Endothelial cell of umbilical vein (primary cell): ENCODE measurements at regions not wholly inside any gene's neighbourhood (a gene's known extent, or its start where the extent isn't known, plus 50 kb on each side); places are given as distances from the start of the nearest gene placed in this dataset.

Source experiments
- BruUV-seq: library from RNA; stranded (reverse); fragments of 400-500 nt; replicated peaks from 2 replicates; lab custom pipeline; 2021; lab: Mats Ljungman, UMichigan
- CTCF ChIA-PET: fragments of 300-600, 350-600 bp; sonication (Branson Sonifier 250); formaldehyde crosslinking; loops from one replicate; lab custom pipeline; 2021; ENCODE audit warnings: antibody characterized with exemption, inconsistent platforms; lab: Charles Lee
- POLR2A ChIA-PET: fragments of 300-600, 350-600 bp; sonication (Branson Sonifier 250); formaldehyde crosslinking; loops from one replicate; lab custom pipeline; 2021; ENCODE audit warnings: antibody characterized with exemption, inconsistent platforms; lab: Charles Lee
- DNase-seq: peaks from one replicate; pipeline ENCODE4 v3.0.0-alpha.2; 2011; ENCODE audit warnings: low read depth, low spot score
- FAIRE-seq: peaks from 2 replicates; lab custom pipeline; 2011; peaks lifted over from hg19 to GRCh38; lab: Jason Lieb, UNC
- H2AFZ ChIP-seq: 2 replicates; pipeline ENCODE4 v1.6.0; 2012; ENCODE audit warnings: low read depth, low read length, control low read depth, inconsistent platforms
- H3K27ac ChIP-seq: 2 replicates; pipeline ENCODE4 v1.5.1; 2011; ENCODE audit warnings: low read depth, mild to moderate bottlenecking, control low read depth, low read length, moderate library complexity; ENCODE audit not compliant: insufficient read depth
- H3K27me3 ChIP-seq, 2 experiments: 2 replicates each; pipeline versions ENCODE4 v1.6.0 to v1.6.1; 2011; ENCODE audit warnings: low read length in 2 of 2, mixed read lengths in 1 of 2; ENCODE audit not compliant: control insufficient read depth in 2 of 2, insufficient read depth in 2 of 2
- H3K36me3 ChIP-seq, 2 experiments: 2 replicates in 1 of 2; 3 replicates in 1 of 2; pipeline ENCODE4 v1.5.1; 2011; ENCODE audit warnings: low read length in 2 of 2, mild to moderate bottlenecking in 1 of 2, moderate library complexity in 1 of 2; ENCODE audit not compliant: control insufficient read depth in 2 of 2, insufficient read depth in 2 of 2; ENCODE audit errors: extremely low read depth in 1 of 2
- H3K4me1 ChIP-seq: 3 replicates; pipeline ENCODE4 v1.5.1; 2011; ENCODE audit warnings: mild to moderate bottlenecking, low read length; ENCODE audit not compliant: control insufficient read depth, insufficient read depth; ENCODE audit errors: extremely low read depth
- H3K4me2 ChIP-seq: 2 replicates; pipeline ENCODE4 v1.6.1; 2011; ENCODE audit warnings: low read length, control low read depth, mixed read lengths; ENCODE audit not compliant: insufficient read depth
- H3K4me3 ChIP-seq, 3 experiments: fragments of 200-600 bp in 1 of 3; sonication (generic), shearing (Covaris generic) in 1 of 3; replicated peaks in 1 of 3; 2 replicates each; pipeline ENCODE4 v1.5.1; 2011 to 2016; ENCODE audit warnings: control low read depth in 3 of 3, low read length in 3 of 3, mild to moderate bottlenecking in 2 of 3, inconsistent platforms in 1 of 3, low read depth in 1 of 3, moderate library complexity in 1 of 3; ENCODE audit not compliant: insufficient read depth in 1 of 3
- H3K79me2 ChIP-seq: 2 replicates; pipeline ENCODE4 v1.6.0; 2012; ENCODE audit warnings: low read length, inconsistent platforms; ENCODE audit not compliant: control insufficient read depth, insufficient read depth
- H3K9ac ChIP-seq: replicated peaks from 2 replicates; pipeline ENCODE3; 2011; ENCODE audit warnings: low read length, control low read depth; ENCODE audit not compliant: insufficient read depth; ENCODE audit errors: extremely low read depth
- H3K9me1 ChIP-seq: replicated peaks from 3 replicates; pipeline ENCODE4 v1.6.0; 2011; ENCODE audit warnings: mild to moderate bottlenecking, low read length; ENCODE audit not compliant: control insufficient read depth, insufficient read depth; ENCODE audit errors: extremely low read depth
- H3K9me3 ChIP-seq: replicated peaks from 2 replicates; pipeline ENCODE4 v1.5.1; 2012; ENCODE audit warnings: low read length, inconsistent platforms; ENCODE audit not compliant: control insufficient read depth, insufficient read depth
- H4K20me1 ChIP-seq: replicated peaks from 2 replicates; pipeline ENCODE3; 2011; ENCODE audit warnings: mild to moderate bottlenecking, low read length; ENCODE audit not compliant: control insufficient read depth, insufficient read depth; ENCODE audit errors: extremely low read depth
- EZH2 ChIP-seq: IDR thresholded peaks from 2 replicates; pipeline ENCODE4 v1.6.1; 2012; ENCODE audit warnings: borderline replicate concordance, low read depth, mild to moderate bottlenecking, moderate library complexity, low read length, inconsistent platforms; ENCODE audit not compliant: severe bottlenecking
- FOS ChIP-seq: IDR thresholded peaks from 2 replicates; pipeline ENCODE4 v1.6.1; 2011; ENCODE audit warnings: mild to moderate bottlenecking, low read length, moderate library complexity, borderline replicate concordance; ENCODE audit not compliant: insufficient read depth
- GATA2 ChIP-seq: IDR thresholded peaks from 2 replicates; pipeline ENCODE4 v1.7.0; 2011; ENCODE audit warnings: low read depth, mild to moderate bottlenecking, moderate library complexity, mixed read lengths, low read length; ENCODE audit not compliant: insufficient read length, insufficient read depth
- JUN ChIP-seq: IDR thresholded peaks from 2 replicates; pipeline ENCODE4 v1.6.1; 2011; ENCODE audit warnings: borderline replicate concordance, low read depth; ENCODE audit not compliant: insufficient read length, insufficient read depth
- MYC ChIP-seq: IDR thresholded peaks from one replicate; pipeline ENCODE4 v1.6.1; 2011; ENCODE audit warnings: mild to moderate bottlenecking, low read depth, low read length
- POLR2A ChIP-seq: IDR thresholded peaks from 2 replicates; pipeline ENCODE4 v1.6.1; 2012; ENCODE audit warnings: low read depth, mild to moderate bottlenecking, control low read depth, low read length
- POLR2AphosphoS5 ChIP-seq: IDR thresholded peaks from 2 replicates; pipeline ENCODE4 v1.6.1; 2012; ENCODE audit warnings: low read depth, mild to moderate bottlenecking, control low read depth, low read length, moderate library complexity; ENCODE audit not compliant: insufficient read depth
- dilution Hi-C: fragments of 300-500 bp; cut with MboI; formaldehyde crosslinking; loops from one replicate; pipeline ENCODE4 v1.15.0; 2019; ENCODE audit warnings: low sequenced_read_pairs; ENCODE audit not compliant: extremely low pct_ligation_motif_present
- intact Hi-C: fragments of 100-400 bp; cut with micrococcal nuclease; formaldehyde crosslinking; loops from one replicate; pipeline ENCODE4 v1.10.0; 2022
- TF ChIP-seq, protein P1 (sequence below), 2 donors: IDR thresholded peaks; 1 replicate in 1 of 2; 2 replicates in 1 of 2; pipeline ENCODE4 v1.5.1; 2011; ENCODE audit warnings: low read length in 2 of 2, mild to moderate bottlenecking in 2 of 2, moderate library complexity in 2 of 2, control low read depth in 1 of 2, inconsistent platforms in 1 of 2, low read depth in 1 of 2; ENCODE audit not compliant: insufficient read depth in 1 of 2; ENCODE audit errors: extremely low read depth in 1 of 2
- TF ChIP-seq, protein P2 (sequence below): IDR thresholded peaks from 2 replicates; pipeline ENCODE4 v1.6.1; 2011; ENCODE audit not compliant: insufficient read depth, insufficient read length

DNA sequence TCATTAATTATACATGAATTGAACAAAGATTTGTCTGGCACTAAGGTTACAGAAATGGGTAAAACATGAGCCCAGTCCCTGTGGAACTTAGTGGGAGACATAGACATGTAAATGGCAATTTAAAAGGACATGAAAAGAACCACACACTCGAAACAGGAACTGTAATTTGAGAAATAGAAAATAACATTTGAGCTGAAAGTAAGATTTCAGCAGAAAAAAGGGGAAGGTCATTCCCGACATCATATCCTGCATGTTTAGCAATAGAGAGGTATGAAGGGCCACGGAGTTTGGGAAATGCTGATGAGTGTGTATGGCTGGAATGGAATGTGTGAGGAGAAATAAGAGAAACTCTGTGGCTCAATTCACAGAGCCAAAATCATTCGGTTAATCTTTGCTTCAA lies 175.4 kb upstream of the AHR start:
- Histone ChIP-seq H3K9me1 (no peaks in the 10 kb centered on the region), H3K27ac (no peak overlapping the region), H4K20me1 (no peaks in the 10 kb centered on the region), H3K9me3 (no peaks in the 10 kb centered on the region), H3K79me2 (no peaks in the 10 kb centered on the region), H3K4me2 (no peak overlapping the region), H3K9ac (no peak overlapping the region), H3K4me1 (no peaks in the 10 kb centered on the region), H3K27me3 (no peaks in the 10 kb centered on the region), H3K36me3 (no peaks in the 10 kb centered on the region), H3K4me3 (no peak overlapping the region), H2AFZ (peak overlapping the region; percentile 15)
- BruUV-seq = no TSS peak
- FAIRE-seq (no peak), DNase-seq (no peak)
- POLR2A ChIA-PET = no interaction called here
- dilution Hi-C loops = no loop called here
- intact Hi-C loops = no loop called here
- CTCF ChIA-PET = interaction anchor here (1.0 kb wide), 1 partner anchor 13 kb away, joined by 3 read pairs; no protein-coding TSS in a partner anchor
- no peak for TF ChIP-seq GATA2
- no peak for TF ChIP-seq FOS
- TF ChIP-seq, protein P1, sequence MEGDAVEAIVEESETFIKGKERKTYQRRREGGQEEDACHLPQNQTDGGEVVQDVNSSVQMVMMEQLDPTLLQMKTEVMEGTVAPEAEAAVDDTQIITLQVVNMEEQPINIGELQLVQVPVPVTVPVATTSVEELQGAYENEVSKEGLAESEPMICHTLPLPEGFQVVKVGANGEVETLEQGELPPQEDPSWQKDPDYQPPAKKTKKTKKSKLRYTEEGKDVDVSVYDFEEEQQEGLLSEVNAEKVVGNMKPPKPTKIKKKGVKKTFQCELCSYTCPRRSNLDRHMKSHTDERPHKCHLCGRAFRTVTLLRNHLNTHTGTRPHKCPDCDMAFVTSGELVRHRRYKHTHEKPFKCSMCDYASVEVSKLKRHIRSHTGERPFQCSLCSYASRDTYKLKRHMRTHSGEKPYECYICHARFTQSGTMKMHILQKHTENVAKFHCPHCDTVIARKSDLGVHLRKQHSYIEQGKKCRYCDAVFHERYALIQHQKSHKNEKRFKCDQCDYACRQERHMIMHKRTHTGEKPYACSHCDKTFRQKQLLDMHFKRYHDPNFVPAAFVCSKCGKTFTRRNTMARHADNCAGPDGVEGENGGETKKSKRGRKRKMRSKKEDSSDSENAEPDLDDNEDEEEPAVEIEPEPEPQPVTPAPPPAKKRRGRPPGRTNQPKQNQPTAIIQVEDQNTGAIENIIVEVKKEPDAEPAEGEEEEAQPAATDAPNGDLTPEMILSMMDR (IDR thresholded peaks at IDR 0.05; ENCODE audit: extremely low read depth in 1 of 2, insufficient read depth in 1 of 2, low read depth in 1 of 2, low read length in 2 of 2) = no peak
- TF ChIP-seq POLR2AphosphoS5 = no peak
- no peak for TF ChIP-seq EZH2
- no peak for TF ChIP-seq POLR2A
- TF ChIP-seq MYC = no peak
- TF ChIP-seq, protein P2, sequence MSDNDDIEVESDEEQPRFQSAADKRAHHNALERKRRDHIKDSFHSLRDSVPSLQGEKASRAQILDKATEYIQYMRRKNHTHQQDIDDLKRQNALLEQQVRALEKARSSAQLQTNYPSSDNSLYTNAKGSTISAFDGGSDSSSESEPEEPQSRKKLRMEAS = no peak
- TF ChIP-seq JUN = no peak
